Keratinocyte (primary cell): ENCODE measurements at regions not wholly inside any gene's neighbourhood (a gene's known extent, or its start where the extent isn't known, plus 50 kb on each side); places are given as distances from the start of the nearest gene placed in this dataset.

Source experiments
- DNase-seq: peaks from one replicate; pipeline ENCODE4 v3.0.0-alpha.2; 2011; ENCODE audit warnings: low read depth, missing footprints, low spot score
- FAIRE-seq: peaks from 2 replicates; lab custom pipeline; 2011; peaks lifted over from hg19 to GRCh38; lab: Jason Lieb, UNC
- H2AFZ ChIP-seq: 2 replicates; pipeline ENCODE4 v1.6.0; 2012; ENCODE audit warnings: low read length, control low read depth, inconsistent platforms; ENCODE audit not compliant: control insufficient read depth
- H3K27ac ChIP-seq: 2 replicates; pipeline ENCODE4 v1.5.1; 2011; ENCODE audit warnings: low read length; ENCODE audit not compliant: control insufficient read depth, insufficient read depth
- H3K27me3 ChIP-seq: 3 replicates; pipeline ENCODE4 v1.6.0; 2011; ENCODE audit warnings: low read length; ENCODE audit not compliant: control insufficient read depth, insufficient read depth; ENCODE audit errors: extremely low read depth
- H3K36me3 ChIP-seq, 2 experiments: 2 replicates in 1 of 2; 3 replicates in 1 of 2; pipeline ENCODE4 v1.5.1; 2011; ENCODE audit warnings: low read length in 2 of 2, mild to moderate bottlenecking in 1 of 2; ENCODE audit not compliant: control insufficient read depth in 2 of 2, insufficient read depth in 2 of 2; ENCODE audit errors: extremely low read depth in 1 of 2
- H3K4me1 ChIP-seq: 3 replicates; pipeline ENCODE4 v1.5.1; 2011; ENCODE audit warnings: low read length; ENCODE audit not compliant: control insufficient read depth, insufficient read depth; ENCODE audit errors: extremely low read depth
- H3K4me2 ChIP-seq: 3 replicates; pipeline ENCODE4 v1.6.0; 2011; ENCODE audit warnings: low read depth, low read length; ENCODE audit not compliant: control insufficient read depth, insufficient read depth; ENCODE audit errors: extremely low read depth
- H3K4me3 ChIP-seq, 3 experiments: fragments of 200-600 bp in 1 of 3; sonication (generic) in 1 of 3; 2 replicates in 2 of 3; 3 replicates in 1 of 3; pipeline ENCODE4 v1.5.1; 2011 to 2016; ENCODE audit warnings: low read length in 3 of 3, mild to moderate bottlenecking in 3 of 3, control low read depth in 2 of 3, inconsistent platforms in 1 of 3, low read depth in 1 of 3, mixed read lengths in 1 of 3, mixed run types in 1 of 3, moderate library complexity in 1 of 3; ENCODE audit not compliant: control insufficient read depth in 2 of 3, insufficient read depth in 2 of 3; ENCODE audit errors: extremely low read depth in 1 of 3
- H3K79me2 ChIP-seq: 2 replicates; pipeline ENCODE4 v1.6.0; 2012; ENCODE audit warnings: low read length; ENCODE audit not compliant: control insufficient read depth, insufficient read depth
- H3K9ac ChIP-seq: 3 replicates; pipeline ENCODE4 v1.6.0; 2011; ENCODE audit warnings: low read length; ENCODE audit not compliant: control insufficient read depth, insufficient read depth; ENCODE audit errors: extremely low read depth
- H3K9me1 ChIP-seq: 3 replicates; pipeline ENCODE4 v1.6.0; 2011; ENCODE audit warnings: low read length; ENCODE audit not compliant: control insufficient read depth, insufficient read depth; ENCODE audit errors: extremely low read depth
- H3K9me3 ChIP-seq: 2 replicates; pipeline ENCODE4 v1.5.1; 2012; ENCODE audit warnings: low read depth, low read length; ENCODE audit not compliant: control insufficient read depth
- H4K20me1 ChIP-seq: 3 replicates; pipeline ENCODE4 v1.6.0; 2011; ENCODE audit warnings: low read length; ENCODE audit not compliant: control insufficient read depth, insufficient read depth; ENCODE audit errors: extremely low read depth
- CTCF ChIP-seq, 3 experiments: IDR thresholded peaks in 1 of 3; conservative IDR thresholded peaks in 1 of 3; optimal IDR thresholded peaks in 1 of 3; 2 replicates in 2 of 3; 3 replicates in 1 of 3; pipeline versions ENCODE3 to v1.5.1; 2011; ENCODE audit warnings: low read length in 3 of 3, mild to moderate bottlenecking in 3 of 3, moderate library complexity in 2 of 3, control low read depth in 1 of 3, inconsistent platforms in 1 of 3; ENCODE audit not compliant: insufficient read depth in 2 of 3; ENCODE audit errors: extremely low read depth in 1 of 3
- EZH2 ChIP-seq: IDR thresholded peaks from one replicate; pipeline ENCODE4 v1.6.1; 2012; ENCODE audit warnings: inconsistent platforms, mild to moderate bottlenecking, low read length, moderate library complexity
- dilution Hi-C: fragments of 300-500 bp; cut with MboI; formaldehyde crosslinking; loops from one replicate; pipeline ENCODE4 v1.7.0; 2020; ENCODE audit warnings: low sequenced_read_pairs; ENCODE audit not compliant: extremely low pct_ligation_motif_present

DNA sequence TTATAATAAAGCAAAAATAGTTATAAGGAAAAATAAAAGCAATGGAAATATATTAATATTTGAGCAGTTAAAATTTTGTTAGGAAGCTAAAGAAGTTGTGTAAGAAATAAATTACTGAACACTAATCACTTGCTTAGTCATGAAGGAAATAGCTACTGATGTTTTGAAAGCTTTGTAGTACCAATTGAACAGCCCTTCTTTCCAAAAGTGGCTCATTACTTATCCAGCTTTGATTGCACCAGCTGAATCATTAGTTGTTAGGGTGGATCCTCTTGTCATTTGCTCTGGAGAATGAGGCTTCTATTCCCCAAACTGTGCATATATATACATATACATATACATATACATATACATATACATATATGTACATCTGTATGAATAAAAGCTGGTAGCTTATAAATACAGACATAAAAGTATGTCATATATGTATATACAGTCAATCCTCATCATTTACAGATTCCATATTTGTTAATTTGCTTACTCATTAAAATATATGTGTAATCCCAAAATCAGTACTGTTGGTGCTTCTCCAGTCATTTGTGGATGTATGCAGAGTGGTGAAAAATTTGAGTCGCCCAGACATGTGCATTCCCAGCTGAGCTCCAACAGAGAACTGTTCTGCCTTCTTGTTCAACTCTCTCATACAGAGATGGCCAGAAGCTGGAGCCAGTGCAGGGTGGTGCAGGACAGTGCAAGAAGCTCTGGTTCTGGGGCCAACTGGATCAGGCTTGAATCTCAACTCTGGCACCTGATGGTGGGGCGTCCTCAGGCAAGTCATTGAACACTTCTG, 214.1 kb downstream of the RPAP3 start:
- Histone ChIP-seq H3K27ac (no peak overlapping the region), H3K27me3 (peaks cover 11% of the 10 kb centered on the region), H2AFZ (no peak overlapping the region), H3K79me2 (no peaks in the 10 kb centered on the region), H3K4me3 (no peak overlapping the region), H3K9me1 (no peaks in the 10 kb centered on the region), H4K20me1 (no peaks in the 10 kb centered on the region), H3K36me3 (no peaks in the 10 kb centered on the region), H3K9ac (no peak overlapping the region), H3K4me1 (no peaks in the 10 kb centered on the region), H3K9me3 (no peaks in the 10 kb centered on the region), H3K4me2 (no peak overlapping the region)
- FAIRE-seq: no peak
- TF ChIP-seq CTCF (optimal IDR thresholded peaks at IDR 0.05 in 1 of 3, IDR thresholded peaks at IDR 0.05 in 1 of 3, conservative IDR thresholded peaks at IDR 0.05 in 1 of 3; ENCODE audit: extremely low read depth in 1 of 3, insufficient read depth in 2 of 3, low read length in 3 of 3): no peak
- TF ChIP-seq EZH2: no peak
- no peak for DNase-seq
- dilution Hi-C loops: no loop called here

DNA sequence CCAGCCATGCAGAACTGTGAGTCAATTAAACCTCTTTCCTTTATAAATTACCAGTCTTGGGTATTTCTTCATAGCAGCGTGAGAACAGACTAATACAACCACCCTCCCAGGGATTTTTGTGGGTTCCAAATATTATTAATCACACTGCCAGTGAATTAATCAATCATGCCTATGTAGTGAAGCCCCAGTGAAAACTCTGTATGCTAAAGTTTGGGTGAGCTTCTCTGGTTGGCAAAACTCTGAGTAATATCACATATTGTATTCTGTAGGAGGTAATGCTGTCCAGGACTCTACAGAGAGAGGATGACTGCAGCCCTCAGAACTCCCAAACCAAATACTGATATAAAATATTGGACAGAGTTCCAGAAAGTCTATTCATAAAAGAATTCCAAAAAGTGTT, 216.9 kb downstream of the RPAP3 start:
- Histone ChIP-seq H3K4me1 (no peaks in the 10 kb centered on the region), H3K4me2 (no peak overlapping the region)
- no peak for FAIRE-seq

More for the DNA sequence above, 216.9 kb downstream of the RPAP3 start:
- H3K9ac ChIP-seq: no peak overlapping the region
- DNase-seq: no peak
- peaks cover 8% of the 10 kb centered on the region for H3K27me3 ChIP-seq
- no peaks in the 10 kb centered on the region for H3K36me3 ChIP-seq
- dilution Hi-C loops: no loop called here
- H3K79me2 ChIP-seq: no peaks in the 10 kb centered on the region
- no peak overlapping the region for H3K4me3 ChIP-seq
- no peaks in the 10 kb centered on the region for H3K9me1 ChIP-seq
- H2AFZ ChIP-seq: no peak overlapping the region
- no peak overlapping the region for H3K27ac ChIP-seq
- no peaks in the 10 kb centered on the region for H3K9me3 ChIP-seq
- TF ChIP-seq EZH2: no peak
- TF ChIP-seq CTCF (optimal IDR thresholded peaks at IDR 0.05 in 1 of 3, IDR thresholded peaks at IDR 0.05 in 1 of 3, conservative IDR thresholded peaks at IDR 0.05 in 1 of 3; ENCODE audit: extremely low read depth in 1 of 3, insufficient read depth in 2 of 3, low read length in 3 of 3): no peak
- H4K20me1 ChIP-seq: no peaks in the 10 kb centered on the region
